HL-60 (cell line): ENCODE measurements at regions not wholly inside any gene's neighbourhood (a gene's known extent, or its start where the extent isn't known, plus 50 kb on each side); places are given as distances from the start of the nearest gene placed in this dataset.

Experiments used
- DNase-seq, 2 experiments: peaks; one replicate each; pipeline ENCODE4 v3.0.0-alpha.2; 2010 to 2020; ENCODE audit warnings: low read depth in 1 of 2, low spot score in 1 of 2
- H3K27ac ChIP-seq: fragments of 250-450 bp; sonication (Bioruptor Pico); replicated peaks from 2 replicates; pipeline ENCODE4 v1.5.1; 2020; ENCODE audit warnings: mild to moderate bottlenecking, moderate library complexity
- H3K27me3 ChIP-seq: fragments of 250-450 bp; sonication (Bioruptor Pico); 2 replicates; pipeline ENCODE4 v1.5.1; 2021; ENCODE audit warnings: mild to moderate bottlenecking, moderate library complexity; ENCODE audit not compliant: insufficient read depth, poor library complexity, severe bottlenecking
- H3K4me3 ChIP-seq: replicated peaks from 2 replicates; pipeline ENCODE4 v1.5.1; 2011; ENCODE audit warnings: mild to moderate bottlenecking, control low read depth, low read length; ENCODE audit not compliant: insufficient read depth
- GABPA ChIP-seq: IDR thresholded peaks from 2 replicates; pipeline ENCODE4 v1.6.1; 2012; ENCODE audit warnings: low read depth
- POLR2AphosphoS5 ChIP-seq: IDR thresholded peaks from 2 replicates; pipeline ENCODE4 v1.6.1; 2012; ENCODE audit warnings: low read depth
- REST ChIP-seq: IDR thresholded peaks from 2 replicates; pipeline ENCODE4 v1.6.1; 2012; ENCODE audit warnings: low read depth; ENCODE audit not compliant: insufficient replicate concordance
- SPI1 ChIP-seq: IDR thresholded peaks from 2 replicates; pipeline ENCODE4 v1.6.1; 2012; ENCODE audit warnings: low read depth, mild to moderate bottlenecking, borderline replicate concordance
- TF ChIP-seq, protein P1 (sequence below): IDR thresholded peaks from one replicate; pipeline ENCODE4 v1.5.1; 2011; ENCODE audit warnings: low read length, control low read depth, inconsistent platforms; ENCODE audit not compliant: insufficient read depth

GRCh38 chr20:52295556-52295955 is 104.0 kb upstream of the ZFP64 start:
- no peak overlapping the region for H3K27ac ChIP-seq
- no peak for DNase-seq
- no peak for TF ChIP-seq POLR2AphosphoS5
- no peak for TF ChIP-seq REST
- no peak for TF ChIP-seq SPI1
- TF ChIP-seq, protein P1, sequence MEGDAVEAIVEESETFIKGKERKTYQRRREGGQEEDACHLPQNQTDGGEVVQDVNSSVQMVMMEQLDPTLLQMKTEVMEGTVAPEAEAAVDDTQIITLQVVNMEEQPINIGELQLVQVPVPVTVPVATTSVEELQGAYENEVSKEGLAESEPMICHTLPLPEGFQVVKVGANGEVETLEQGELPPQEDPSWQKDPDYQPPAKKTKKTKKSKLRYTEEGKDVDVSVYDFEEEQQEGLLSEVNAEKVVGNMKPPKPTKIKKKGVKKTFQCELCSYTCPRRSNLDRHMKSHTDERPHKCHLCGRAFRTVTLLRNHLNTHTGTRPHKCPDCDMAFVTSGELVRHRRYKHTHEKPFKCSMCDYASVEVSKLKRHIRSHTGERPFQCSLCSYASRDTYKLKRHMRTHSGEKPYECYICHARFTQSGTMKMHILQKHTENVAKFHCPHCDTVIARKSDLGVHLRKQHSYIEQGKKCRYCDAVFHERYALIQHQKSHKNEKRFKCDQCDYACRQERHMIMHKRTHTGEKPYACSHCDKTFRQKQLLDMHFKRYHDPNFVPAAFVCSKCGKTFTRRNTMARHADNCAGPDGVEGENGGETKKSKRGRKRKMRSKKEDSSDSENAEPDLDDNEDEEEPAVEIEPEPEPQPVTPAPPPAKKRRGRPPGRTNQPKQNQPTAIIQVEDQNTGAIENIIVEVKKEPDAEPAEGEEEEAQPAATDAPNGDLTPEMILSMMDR: no peak
- no peak for TF ChIP-seq GABPA
- H3K27me3 ChIP-seq: no peaks in the 10 kb centered on the region
- no peak overlapping the region for H3K4me3 ChIP-seq

DNA sequence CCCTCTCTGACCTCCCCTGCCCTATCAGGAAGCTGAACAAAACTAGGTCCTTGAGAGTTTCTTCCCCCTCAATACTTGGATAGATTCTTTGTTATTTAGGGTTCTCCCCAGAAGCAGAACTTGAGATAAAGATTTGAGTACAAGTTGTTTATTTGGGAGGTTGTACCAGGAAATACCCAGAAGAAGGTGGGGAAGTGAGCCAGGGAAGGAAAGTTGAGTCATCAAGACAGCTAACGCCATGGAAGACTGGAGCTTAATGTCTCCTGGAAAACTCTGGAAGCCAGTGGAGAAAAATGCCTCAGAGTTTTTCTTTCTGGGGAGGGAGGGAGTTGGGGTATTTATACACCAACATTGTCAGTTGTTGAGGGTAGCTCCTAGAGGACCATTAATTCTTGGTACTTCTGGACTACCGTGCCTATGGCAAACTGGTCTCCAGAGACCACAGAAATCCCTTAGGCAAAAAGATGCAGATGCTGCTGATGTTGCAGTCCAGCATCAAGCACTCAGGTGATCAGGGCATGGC is 102.6 kb upstream of the ZFP64 start:
- no peak overlapping the region for H3K4me3 ChIP-seq
- TF ChIP-seq GABPA: no peak
- no peak for TF ChIP-seq REST
- TF ChIP-seq, protein P1: no peak
- TF ChIP-seq SPI1: no peak
- no peak for TF ChIP-seq POLR2AphosphoS5
- H3K27me3 ChIP-seq: no peaks in the 10 kb centered on the region
- no peak for DNase-seq
- H3K27ac ChIP-seq: no peak overlapping the region

DNA sequence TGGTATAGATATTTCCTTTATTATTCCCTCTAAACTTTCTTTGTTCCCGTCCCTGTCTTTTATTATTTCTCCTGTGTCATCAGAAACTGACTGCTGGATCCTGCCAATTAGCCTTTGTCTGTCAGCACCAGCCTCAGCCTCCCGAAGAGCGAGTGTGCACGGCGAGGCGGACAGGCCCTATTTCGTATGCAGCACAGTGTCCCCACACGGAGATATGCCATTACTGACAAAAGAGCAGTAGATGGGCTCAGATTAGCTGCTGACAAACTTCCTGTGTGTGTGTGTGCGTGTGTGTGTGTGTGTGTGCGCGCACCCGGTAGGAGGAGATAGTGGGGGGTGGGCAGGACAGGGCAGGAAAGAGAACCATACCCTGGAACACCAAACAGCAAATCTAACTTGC is 99.5 kb upstream of the ZFP64 start:
- Histone ChIP-seq H3K27me3 (no peaks in the 10 kb centered on the region), H3K27ac (no peak overlapping the region), H3K4me3 (no peak overlapping the region)
- TF ChIP-seq, protein P1: no peak
- TF ChIP-seq GABPA: no peak
- no peak for TF ChIP-seq REST
- TF ChIP-seq SPI1: no peak
- TF ChIP-seq POLR2AphosphoS5: no peak
- DNase-seq: no peak
